H1 (cell line): ENCODE measurements at regions not wholly inside any gene's neighbourhood (a gene's known extent, or its start where the extent isn't known, plus 50 kb on each side); places are given as distances from the start of the nearest gene placed in this dataset.

Experiments
- CTCF ChIA-PET: fragments of 300-600 bp; sonication (Branson Sonifier 250); formaldehyde crosslinking; loops from one replicate; lab custom pipeline; 2021; ENCODE audit not compliant: partially characterized antibody; lab: Charles Lee
- POLR2A ChIA-PET: fragments of 300-600 bp; sonication (Branson Sonifier 250); formaldehyde crosslinking; loops from one replicate; lab custom pipeline; 2021; ENCODE audit warnings: inconsistent platforms; ENCODE audit not compliant: partially characterized antibody; lab: Charles Lee
- DNase-seq, 2 experiments: peaks; one replicate each; pipeline versions ENCODE4 v3.0.0 to v3.0.0-alpha.2; 2010 to 2022; ENCODE audit warnings: low spot score in 2 of 2, low read depth in 1 of 2, mixed read lengths in 1 of 2
- FAIRE-seq: peaks from 2 replicates; lab custom pipeline; 2011; peaks lifted over from hg19 to GRCh38; lab: Jason Lieb, UNC
- H2AFZ ChIP-seq: 2 replicates; pipeline ENCODE4 v1.8.1; 2012; ENCODE audit warnings: low read length, inconsistent platforms
- H2AK5ac ChIP-seq: 2 replicates; pipeline ENCODE4 v1.6.1; 2013; ENCODE audit warnings: low read depth, low read length
- H2BK120ac ChIP-seq: replicated peaks from 2 replicates; pipeline ENCODE3; 2013; ENCODE audit warnings: low read depth, low read length, inconsistent platforms
- H2BK12ac ChIP-seq: 2 replicates; pipeline ENCODE4 v1.6.1; 2013; ENCODE audit warnings: low read depth, low read length
- H2BK15ac ChIP-seq: 2 replicates; pipeline ENCODE4 v1.6.1; 2013; ENCODE audit warnings: low read length
- H2BK20ac ChIP-seq: 2 replicates; pipeline ENCODE4 v1.6.1; 2013; ENCODE audit warnings: low read length
- H2BK5ac ChIP-seq: 2 replicates; pipeline ENCODE4 v1.6.1; 2013; ENCODE audit warnings: low read depth, low read length
- H3K14ac ChIP-seq: 2 replicates; pipeline ENCODE4 v1.6.1; 2013; ENCODE audit warnings: inconsistent platforms; ENCODE audit not compliant: insufficient read length
- H3K18ac ChIP-seq: 2 replicates; pipeline ENCODE4 v1.6.1; 2013; ENCODE audit warnings: low read length; ENCODE audit errors: extremely low read depth
- H3K23ac ChIP-seq: 2 replicates; pipeline ENCODE4 v1.6.1; 2013; ENCODE audit warnings: inconsistent platforms; ENCODE audit not compliant: insufficient read length
- H3K23me2 ChIP-seq: 2 replicates; pipeline ENCODE4 v1.6.1; 2013; ENCODE audit warnings: low read depth, low read length
- H3K27ac ChIP-seq: 2 replicates; pipeline ENCODE4 v1.6.1; 2011; ENCODE audit warnings: low read depth, low read length, inconsistent platforms
- H3K27me3 ChIP-seq, 4 experiments: replicated peaks in 1 of 4; 1 replicate in 1 of 4; 2 replicates in 3 of 4; pipeline versions ENCODE4 v1.6.1 to v1.8.1; 2011 to 2013; ENCODE audit warnings: low read length in 3 of 4, mild to moderate bottlenecking in 3 of 4, inconsistent platforms in 2 of 4, mixed read lengths in 2 of 4, moderate library complexity in 1 of 4; ENCODE audit not compliant: control insufficient read depth in 3 of 4, insufficient read depth in 3 of 4; ENCODE audit errors: extremely low read depth in 1 of 4
- H3K36me3 ChIP-seq, 4 experiments: 2 replicates each; pipeline versions ENCODE4 v1.6.1 to v1.8.1; 2011 to 2013; ENCODE audit warnings: mild to moderate bottlenecking in 4 of 4, low read length in 3 of 4, moderate library complexity in 2 of 4, control low read depth in 1 of 4, inconsistent platforms in 1 of 4; ENCODE audit not compliant: insufficient read depth in 4 of 4, control insufficient read depth in 2 of 4
- H3K4ac ChIP-seq: replicated peaks from 2 replicates; pipeline ENCODE3; 2013; ENCODE audit warnings: low read length, low read depth, mixed read lengths, inconsistent platforms; ENCODE audit not compliant: insufficient read length
- H3K4me1 ChIP-seq, 4 experiments: replicated peaks in 1 of 4; 1 replicate in 1 of 4; 2 replicates in 3 of 4; pipeline versions ENCODE4 v1.6.1 to v1.8.1; 2011 to 2013; ENCODE audit warnings: low read length in 3 of 4, inconsistent platforms in 2 of 4, mixed read lengths in 1 of 4; ENCODE audit not compliant: insufficient read depth in 4 of 4, control insufficient read depth in 3 of 4
- H3K4me2 ChIP-seq, 2 experiments: 2 replicates each; pipeline versions ENCODE4 v1.6.1 to v1.8.1; 2011 to 2013; ENCODE audit warnings: low read depth in 2 of 2, low read length in 2 of 2, control low read depth in 1 of 2, inconsistent platforms in 1 of 2, mild to moderate bottlenecking in 1 of 2; ENCODE audit not compliant: insufficient read depth in 1 of 2
- H3K4me3 ChIP-seq, 4 experiments: fragments of 200-600, 300-600 bp in 1 of 4; sonication (generic), shearing (Covaris generic), sonication (Bioruptor Twin) in 1 of 4; 2 replicates each; pipeline versions ENCODE4 v1.5.1 to v1.8.1; 2011 to 2016; ENCODE audit warnings: low read length in 4 of 4, low read depth in 3 of 4, control low read depth in 2 of 4, inconsistent platforms in 2 of 4, mild to moderate bottlenecking in 2 of 4, mixed read lengths in 1 of 4, moderate library complexity in 1 of 4; ENCODE audit not compliant: insufficient read depth in 2 of 4; ENCODE audit errors: extremely low read depth in 1 of 4
- H3K56ac ChIP-seq: replicated peaks from 2 replicates; pipeline ENCODE3; 2013; ENCODE audit warnings: low read depth, mild to moderate bottlenecking, mixed read lengths, low read length, inconsistent platforms; ENCODE audit not compliant: insufficient read length
- H3K79me1 ChIP-seq: 2 replicates; pipeline ENCODE4 v1.6.1; 2013; ENCODE audit warnings: low read depth, low read length, control low read depth
- H3K79me2 ChIP-seq, 2 experiments: 2 replicates each; pipeline versions ENCODE4 v1.6.1 to v1.8.1; 2012 to 2013; ENCODE audit warnings: low read length in 2 of 2, mild to moderate bottlenecking in 2 of 2, inconsistent platforms in 1 of 2; ENCODE audit not compliant: insufficient read depth in 2 of 2, control insufficient read depth in 1 of 2
- H3K9ac ChIP-seq, 4 experiments: replicated peaks in 1 of 4; 1 replicate in 1 of 4; 2 replicates in 3 of 4; pipeline versions ENCODE4 v1.6.1 to v1.8.1; 2011 to 2013; ENCODE audit warnings: low read depth in 3 of 4, low read length in 3 of 4, control low read depth in 2 of 4, mild to moderate bottlenecking in 2 of 4, moderate library complexity in 2 of 4, inconsistent platforms in 1 of 4; ENCODE audit errors: extremely low read depth in 1 of 4
- H3K9me3 ChIP-seq, 2 experiments: 2 replicates each; pipeline versions ENCODE4 v1.6.1 to v1.8.1; 2012 to 2013; ENCODE audit warnings: mild to moderate bottlenecking in 2 of 2, moderate library complexity in 2 of 2, control low read depth in 1 of 2, inconsistent platforms in 1 of 2, low read depth in 1 of 2, low read length in 1 of 2, mixed read lengths in 1 of 2; ENCODE audit not compliant: insufficient read depth in 2 of 2
- H4K20me1 ChIP-seq, 2 experiments: replicated peaks in 1 of 2; 2 replicates each; pipeline versions ENCODE3 to v1.8.1; 2011 to 2013; ENCODE audit warnings: inconsistent platforms in 2 of 2, low read length in 2 of 2, mild to moderate bottlenecking in 1 of 2; ENCODE audit not compliant: insufficient read depth in 2 of 2, control insufficient read depth in 1 of 2
- H4K5ac ChIP-seq: 2 replicates; pipeline ENCODE4 v1.6.1; 2013; ENCODE audit warnings: low read length, low read depth, mixed read lengths, inconsistent platforms; ENCODE audit not compliant: insufficient read length
- H4K8ac ChIP-seq: 2 replicates; pipeline ENCODE4 v1.8.0; 2013; ENCODE audit warnings: mild to moderate bottlenecking, moderate library complexity, low read length, inconsistent platforms; ENCODE audit not compliant: insufficient read depth; ENCODE audit errors: extremely low read depth
- H4K91ac ChIP-seq: replicated peaks from 2 replicates; pipeline ENCODE3; 2013; ENCODE audit warnings: low read length, mixed read lengths, inconsistent platforms; ENCODE audit not compliant: insufficient read length
- BACH1 ChIP-seq: IDR thresholded peaks from 2 replicates; pipeline ENCODE4 v1.6.1; 2012; ENCODE audit warnings: low read length, improper control_type of control experiment
- BRCA1 ChIP-seq: IDR thresholded peaks from 2 replicates; pipeline ENCODE4 v1.6.1; 2012; ENCODE audit warnings: low read depth, low read length, improper control_type of control experiment
- CHD2 ChIP-seq: IDR thresholded peaks from 2 replicates; pipeline ENCODE4 v1.6.1; 2012; ENCODE audit warnings: low read length, improper control_type of control experiment
- EP300 ChIP-seq, 2 experiments: IDR thresholded peaks; 1 replicate in 1 of 2; 2 replicates in 1 of 2; pipeline ENCODE4 v1.6.1; 2011 to 2012; ENCODE audit warnings: low read depth in 2 of 2, low read length in 2 of 2, mild to moderate bottlenecking in 2 of 2, borderline replicate concordance in 1 of 2, inconsistent platforms in 1 of 2, moderate library complexity in 1 of 2
- GABPA ChIP-seq: IDR thresholded peaks from 2 replicates; pipeline ENCODE4 v1.6.1; 2011; ENCODE audit warnings: mild to moderate bottlenecking, low read length, moderate library complexity, borderline replicate concordance; ENCODE audit not compliant: insufficient read depth
- GTF2F1 ChIP-seq: IDR thresholded peaks from 2 replicates; pipeline ENCODE4 v1.6.1; 2012; ENCODE audit warnings: low read depth, low read length, improper control_type of control experiment, borderline replicate concordance
- KDM4A ChIP-seq: IDR thresholded peaks from one replicate; pipeline ENCODE4 v1.7.1; 2012; ENCODE audit warnings: low read depth, mild to moderate bottlenecking, moderate library complexity, low read length, inconsistent platforms; ENCODE audit not compliant: severe bottlenecking
- KDM5A ChIP-seq: fragments of 200-600 bp; IDR thresholded peaks from 2 replicates; pipeline ENCODE4 v1.7.1; 2012; ENCODE audit warnings: mild to moderate bottlenecking, low read length, inconsistent platforms, mixed read lengths
- NANOG ChIP-seq: IDR thresholded peaks from 2 replicates; pipeline ENCODE4 v1.6.1; 2011; ENCODE audit warnings: low read length, low read depth, mild to moderate bottlenecking, inconsistent platforms; ENCODE audit not compliant: insufficient read depth, poor library complexity, severe bottlenecking
- SIN3A ChIP-seq, 2 experiments: IDR thresholded peaks in 1 of 2; conservative IDR thresholded peaks in 1 of 2; 2 replicates each; pipeline ENCODE4 v1.6.1; 2011 to 2012; ENCODE audit warnings: low read length in 2 of 2, improper control_type of control experiment in 1 of 2, low read depth in 1 of 2, mild to moderate bottlenecking in 1 of 2
- SP1 ChIP-seq: IDR thresholded peaks from 2 replicates; pipeline ENCODE4 v1.6.1; 2011; ENCODE audit warnings: low read depth, low read length
- SRF ChIP-seq: IDR thresholded peaks from 2 replicates; pipeline ENCODE4 v1.6.1; 2011; ENCODE audit warnings: mild to moderate bottlenecking, low read depth, low read length, moderate library complexity
- YY1 ChIP-seq: IDR thresholded peaks from 2 replicates; pipeline ENCODE4 v1.6.1; 2011; ENCODE audit warnings: low read depth, mild to moderate bottlenecking, low read length

- Histone ChIP-seq H3K56ac (no peak overlapping the region), H4K20me1 (no peaks in the 10 kb centered on the region), H3K4me2 (no peak overlapping the region)
- no peak for TF ChIP-seq BRCA1
- TF ChIP-seq BACH1: no peak
- TF ChIP-seq NANOG: no peak
- TF ChIP-seq SIN3A (conservative IDR thresholded peaks at IDR 0.05 in 1 of 2, IDR thresholded peaks at IDR 0.05 in 1 of 2; ENCODE audit: low read depth in 1 of 2, low read length in 2 of 2): no peak
- TF ChIP-seq GTF2F1: no peak
- no peak for TF ChIP-seq EP300 (IDR thresholded peaks at IDR 0.05; ENCODE audit: borderline replicate concordance in 1 of 2, low read depth in 2 of 2, low read length in 2 of 2)
- no peak for TF ChIP-seq CHD2
- no peak for TF ChIP-seq KDM5A
- TF ChIP-seq SRF: no peak
- no peak for TF ChIP-seq KDM4A
- no peak for TF ChIP-seq GABPA
- TF ChIP-seq YY1: no peak
- TF ChIP-seq SP1: no peak
- TF ChIP-seq, all 59 proteins: peak for 0
- no peak overlapping the region for H3K9ac ChIP-seq
- no peak overlapping the region for H2BK5ac ChIP-seq
- no peak overlapping the region for H3K18ac ChIP-seq
- H4K5ac ChIP-seq: no peak overlapping the region
- no peak overlapping the region for H4K8ac ChIP-seq
- H2BK12ac ChIP-seq: no peak overlapping the region
- no peak overlapping the region for H3K27ac ChIP-seq
- ChIA-PET POLR2A (no interaction called here), CTCF (no interaction called here)
- DNase-seq: no peak
- H2BK120ac ChIP-seq: no peak overlapping the region
- no peaks in the 10 kb centered on the region for H3K4me1 ChIP-seq
- no peaks in the 10 kb centered on the region for H3K36me3 ChIP-seq
- H2AFZ ChIP-seq: no peak overlapping the region
- H3K23ac ChIP-seq: no peak overlapping the region
- FAIRE-seq: no peak
- H2AK5ac ChIP-seq: no peak overlapping the region
- H3K79me2 ChIP-seq: no peaks in the 10 kb centered on the region
- H3K4me3 ChIP-seq: no peak overlapping the region
- H3K23me2 ChIP-seq: no peaks in the 10 kb centered on the region; the same call in 1 of the 2 replicates
- H2BK20ac ChIP-seq: no peak overlapping the region
- no peak overlapping the region for H3K14ac ChIP-seq
- no peak overlapping the region for H4K91ac ChIP-seq
- no peaks in the 10 kb centered on the region for H3K9me3 ChIP-seq
- no peaks in the 10 kb centered on the region for H3K79me1 ChIP-seq
- H2BK15ac ChIP-seq: no peak overlapping the region
- H3K4ac ChIP-seq: no peak overlapping the region
- no peaks in the 10 kb centered on the region for H3K27me3 ChIP-seq
These were observed 437.7 kb downstream of the DIPK2A start for GRCh38 chr3:144409319-144409718.
